Lower leg skin (tissue), 3 donors: ENCODE measurements at regions not wholly inside any gene's neighbourhood (a gene's known extent, or its start where the extent isn't known, plus 50 kb on each side); places are given as distances from the start of the nearest gene placed in this dataset.

Source experiments
- POLR2A ChIP-seq, 2 donors: fragments of 450-650 bp; IDR thresholded peaks; one replicate each; pipeline ENCODE4 v1.6.1; 2016 to 2017; ENCODE audit warnings: antibody characterized with exemption in 2 of 2, mild to moderate bottlenecking in 1 of 2, moderate library complexity in 1 of 2
- TF ChIP-seq, protein P1 (sequence below), 3 donors: fragments of 450-650 bp; IDR thresholded peaks; one replicate each; pipeline ENCODE4 v1.5.1; 2016; ENCODE audit warnings: antibody characterized with exemption in 3 of 3, mild to moderate bottlenecking in 3 of 3, moderate library complexity in 2 of 3

DNA sequence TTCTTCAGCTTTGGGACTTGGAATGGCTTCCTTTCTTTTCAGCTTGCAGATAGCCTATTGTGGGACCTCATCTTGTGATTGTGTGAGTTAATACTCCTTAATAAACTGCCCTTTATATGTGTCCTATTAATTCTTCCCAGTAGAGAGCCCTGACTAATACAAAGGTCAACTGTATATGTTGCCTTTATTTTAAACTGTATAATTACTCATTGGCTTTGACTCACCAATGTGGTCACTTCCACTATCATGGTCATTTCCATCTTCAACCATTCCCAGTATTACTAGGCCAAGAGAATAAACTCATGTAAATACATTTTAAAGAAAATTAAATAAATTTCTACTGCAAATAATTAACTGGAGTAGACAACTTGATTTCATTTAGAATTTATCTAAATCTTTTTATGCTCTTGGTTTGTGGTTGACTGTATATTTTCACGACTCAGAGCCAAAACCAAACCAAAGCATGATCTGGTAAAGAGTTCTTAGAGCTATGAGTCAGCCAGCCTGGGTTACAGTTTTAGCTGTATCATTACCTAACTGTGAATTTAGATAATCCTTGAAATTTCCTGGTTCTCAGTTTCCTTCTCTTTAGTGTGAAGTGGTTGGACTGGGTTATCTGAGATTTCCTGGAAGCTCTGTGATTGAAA is 188.4 kb downstream of the PPP1R3A start:
- TF ChIP-seq, protein P1, sequence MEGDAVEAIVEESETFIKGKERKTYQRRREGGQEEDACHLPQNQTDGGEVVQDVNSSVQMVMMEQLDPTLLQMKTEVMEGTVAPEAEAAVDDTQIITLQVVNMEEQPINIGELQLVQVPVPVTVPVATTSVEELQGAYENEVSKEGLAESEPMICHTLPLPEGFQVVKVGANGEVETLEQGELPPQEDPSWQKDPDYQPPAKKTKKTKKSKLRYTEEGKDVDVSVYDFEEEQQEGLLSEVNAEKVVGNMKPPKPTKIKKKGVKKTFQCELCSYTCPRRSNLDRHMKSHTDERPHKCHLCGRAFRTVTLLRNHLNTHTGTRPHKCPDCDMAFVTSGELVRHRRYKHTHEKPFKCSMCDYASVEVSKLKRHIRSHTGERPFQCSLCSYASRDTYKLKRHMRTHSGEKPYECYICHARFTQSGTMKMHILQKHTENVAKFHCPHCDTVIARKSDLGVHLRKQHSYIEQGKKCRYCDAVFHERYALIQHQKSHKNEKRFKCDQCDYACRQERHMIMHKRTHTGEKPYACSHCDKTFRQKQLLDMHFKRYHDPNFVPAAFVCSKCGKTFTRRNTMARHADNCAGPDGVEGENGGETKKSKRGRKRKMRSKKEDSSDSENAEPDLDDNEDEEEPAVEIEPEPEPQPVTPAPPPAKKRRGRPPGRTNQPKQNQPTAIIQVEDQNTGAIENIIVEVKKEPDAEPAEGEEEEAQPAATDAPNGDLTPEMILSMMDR (IDR thresholded peaks at IDR 0.05): no peak
- no peak for TF ChIP-seq POLR2A (IDR thresholded peaks at IDR 0.05)
